DOHH2 (cell line): ENCODE measurements at regions not wholly inside any gene's neighbourhood (a gene's known extent, or its start where the extent isn't known, plus 50 kb on each side); places are given as distances from the start of the nearest gene placed in this dataset.

ENCODE experiments used
- H3F3A ChIP-seq: fragments of 200-600 bp; sonication (generic), shearing (Covaris generic); 2 replicates; pipeline ENCODE4 v1.6.0; 2016; ENCODE audit warnings: antibody characterized with exemption, mild to moderate bottlenecking; ENCODE audit not compliant: control insufficient read depth, insufficient read depth
- H3K27ac ChIP-seq: fragments of 200-600 bp; sonication (generic); 2 replicates; pipeline ENCODE4 v1.5.1; 2014; ENCODE audit warnings: low read depth, mild to moderate bottlenecking, low read length, moderate library complexity
- H3K27me3 ChIP-seq: fragments of 200-600 bp; sonication (generic); 2 replicates; pipeline ENCODE4 v1.6.1; 2014; ENCODE audit warnings: mild to moderate bottlenecking, low read length, mixed read lengths; ENCODE audit not compliant: control insufficient read depth
- H3K36me3 ChIP-seq: fragments of 200-600 bp; sonication (generic); 2 replicates; pipeline ENCODE4 v1.6.1; 2014; ENCODE audit warnings: mild to moderate bottlenecking, low read length, moderate library complexity, mixed read lengths; ENCODE audit not compliant: control insufficient read depth
- H3K4me1 ChIP-seq: fragments of 200-600 bp; sonication (generic); 2 replicates; pipeline ENCODE4 v1.6.1; 2014; ENCODE audit warnings: mild to moderate bottlenecking, low read length, mixed read lengths; ENCODE audit not compliant: control insufficient read depth
- H3K4me2 ChIP-seq: fragments of 200-600 bp; sonication (generic); 2 replicates; pipeline ENCODE4 v1.6.0; 2014; ENCODE audit warnings: mild to moderate bottlenecking, low read length, moderate library complexity
- H3K4me3 ChIP-seq: fragments of 200-600 bp; sonication (generic); 2 replicates; pipeline ENCODE4 v1.5.1; 2014; ENCODE audit warnings: mild to moderate bottlenecking, low read length, mixed read lengths
- H3K79me2 ChIP-seq: fragments of 200-600 bp; sonication (generic); 2 replicates; pipeline ENCODE4 v1.6.1; 2014; ENCODE audit warnings: mild to moderate bottlenecking, low read length, mixed read lengths; ENCODE audit not compliant: control insufficient read depth
- H3K9me2 ChIP-seq: fragments of 200-600 bp; sonication (generic); replicated peaks from 2 replicates; pipeline ENCODE4 v1.6.1; 2014; ENCODE audit warnings: mild to moderate bottlenecking, low read length, mixed read lengths; ENCODE audit not compliant: control insufficient read depth
- H3K9me3 ChIP-seq: fragments of 200-600 bp; sonication (generic); 2 replicates; pipeline ENCODE4 v1.6.1; 2014; ENCODE audit warnings: antibody characterized with exemption, low read length, mixed read lengths; ENCODE audit not compliant: control insufficient read depth, insufficient read depth
- H4K20me1 ChIP-seq: fragments of 200-600 bp; sonication (generic); 2 replicates; pipeline ENCODE4 v1.6.0; 2014; ENCODE audit warnings: low read depth, mild to moderate bottlenecking, antibody characterized with exemption, low read length, moderate library complexity; ENCODE audit not compliant: control insufficient read depth, insufficient read depth
- CTCF ChIP-seq: fragments of 200-600 bp; sonication (generic); IDR thresholded peaks from one replicate; pipeline ENCODE4 v1.5.1; 2014; ENCODE audit warnings: antibody characterized with exemption, mild to moderate bottlenecking, low read depth, low read length; ENCODE audit not compliant: poor library complexity, severe bottlenecking
- EZH2phosphoT487 ChIP-seq: fragments of 200-600 bp; sonication (generic); IDR thresholded peaks from 2 replicates; pipeline ENCODE4 v1.6.1; 2017; ENCODE audit warnings: borderline replicate concordance, mild to moderate bottlenecking, antibody characterized with exemption, low read length, moderate library complexity, mixed read lengths

GRCh38 chr1:209143916-209144315, 439.6 kb upstream of the CAMK1G start:
- Histone ChIP-seq H3K4me2 (no peak overlapping the region), H3K9me3 (no peaks in the 10 kb centered on the region)

GRCh38 chr1:209150114-209150513, 433.4 kb upstream of the CAMK1G start:
- Histone ChIP-seq H3K4me3 (no peak overlapping the region), H3K9me3 (no peaks in the 10 kb centered on the region), H3K4me1 (no peaks in the 10 kb centered on the region), H3K4me2 (no peak overlapping the region), H3K36me3 (no peaks in the 10 kb centered on the region), H3K27ac (no peak overlapping the region), H3K79me2 (no peaks in the 10 kb centered on the region), H3K9me2 (no peaks in the 10 kb centered on the region), H3F3A (no peaks in the 10 kb centered on the region), H3K27me3 (no peaks in the 10 kb centered on the region), H4K20me1 (no peaks in the 10 kb centered on the region)
- no peak for TF ChIP-seq EZH2phosphoT487
- TF ChIP-seq CTCF = no peak

More at GRCh38 chr1:209143916-209144315, 439.6 kb upstream of the CAMK1G start:
- Histone ChIP-seq H3K36me3 (no peaks in the 10 kb centered on the region), H3K9me2 (no peaks in the 10 kb centered on the region), H3K27me3 (no peaks in the 10 kb centered on the region), H3F3A (no peaks in the 10 kb centered on the region), H3K4me3 (no peak overlapping the region), H3K79me2 (no peaks in the 10 kb centered on the region), H3K4me1 (no peaks in the 10 kb centered on the region), H3K27ac (no peak overlapping the region), H4K20me1 (no peaks in the 10 kb centered on the region)
- no peak for TF ChIP-seq EZH2phosphoT487
- TF ChIP-seq CTCF = no peak

- H3F3A ChIP-seq = no peaks in the 10 kb centered on the region
- H4K20me1 ChIP-seq = no peaks in the 10 kb centered on the region
- no peaks in the 10 kb centered on the region for H3K27me3 ChIP-seq
- no peaks in the 10 kb centered on the region for H3K79me2 ChIP-seq
- no peak overlapping the region for H3K4me2 ChIP-seq
- H3K27ac ChIP-seq = no peak overlapping the region
- no peaks in the 10 kb centered on the region for H3K4me1 ChIP-seq
- no peaks in the 10 kb centered on the region for H3K9me2 ChIP-seq
- no peaks in the 10 kb centered on the region for H3K9me3 ChIP-seq
- TF ChIP-seq CTCF (no peak), EZH2phosphoT487 (no peak)
- H3K4me3 ChIP-seq = no peak overlapping the region
- no peaks in the 10 kb centered on the region for H3K36me3 ChIP-seq
Observed at GRCh38 chr1:209153411-209153810, 430.1 kb upstream of the CAMK1G start.

GRCh38 chr1:209154912-209155311, 428.6 kb upstream of the CAMK1G start:
- Histone ChIP-seq H3F3A (no peaks in the 10 kb centered on the region), H3K9me2 (no peaks in the 10 kb centered on the region), H3K4me2 (no peak overlapping the region), H3K27ac (no peak overlapping the region), H4K20me1 (no peaks in the 10 kb centered on the region), H3K4me3 (no peak overlapping the region), H3K4me1 (no peaks in the 10 kb centered on the region), H3K79me2 (no peaks in the 10 kb centered on the region), H3K36me3 (no peaks in the 10 kb centered on the region), H3K9me3 (no peaks in the 10 kb centered on the region), H3K27me3 (no peaks in the 10 kb centered on the region)
- TF ChIP-seq EZH2phosphoT487 = no peak
